HS-5 (cell line): ENCODE measurements at regions not wholly inside any gene's neighbourhood (a gene's known extent, or its start where the extent isn't known, plus 50 kb on each side); places are given as distances from the start of the nearest gene placed in this dataset.

Experiments
- DNase-seq: peaks from one replicate; pipeline ENCODE4 v3.0.0-alpha.2; 2012; ENCODE audit warnings: low read depth

- DNase-seq, result no peak
Measured at GRCh38 chr9:28024676-28025075, 451.4 kb upstream of the C9orf72 start.

GRCh38 chr9:28025186-28025585 is 451.9 kb upstream of the C9orf72 start:
- no peak for DNase-seq

GRCh38 chr9:28031521-28032267 is 458.4 kb upstream of the C9orf72 start:
- DNase-seq, result no peak

GRCh38 chr9:28032268-28032590 is 458.9 kb upstream of the C9orf72 start:
- DNase-seq, result peak; percentile 35

GRCh38 chr9:28034242-28034641 is 461.0 kb upstream of the C9orf72 start:
- no peak for DNase-seq

- DNase-seq, result no peak
Measured at GRCh38 chr9:28037968-28038367, 464.7 kb upstream of the C9orf72 start.

- DNase-seq, result no peak
Measured at GRCh38 chr9:28045051-28045450, 471.8 kb upstream of the C9orf72 start.

GRCh38 chr9:28050046-28050445 is 476.8 kb upstream of the C9orf72 start:
- no peak for DNase-seq

- DNase-seq, result no peak
Measured at GRCh38 chr9:28050941-28051340, 477.7 kb upstream of the C9orf72 start.

GRCh38 chr9:28051559-28052503 is 478.6 kb upstream of the C9orf72 start:
- peak; percentile 65 for DNase-seq

- no peak for DNase-seq
Measured at GRCh38 chr9:28053096-28053777, 480.0 kb upstream of the C9orf72 start.

GRCh38 chr9:28056006-28056405 is 482.7 kb upstream of the C9orf72 start:
- no peak for DNase-seq

- no peak for DNase-seq
Measured at GRCh38 chr9:28056466-28056865, 483.2 kb upstream of the C9orf72 start.

- no peak for DNase-seq
Measured at GRCh38 chr9:28059192-28059591, 485.9 kb upstream of the C9orf72 start.

- DNase-seq, result no peak
Measured at GRCh38 chr9:28064241-28064815, 491.0 kb upstream of the C9orf72 start.

GRCh38 chr9:28073270-28073669 is 500.0 kb upstream of the C9orf72 start:
- peak; percentile 42 for DNase-seq

GRCh38 chr9:28079677-28080076 is 506.4 kb upstream of the C9orf72 start:
- DNase-seq, result no peak

GRCh38 chr9:28082671-28083070 is 509.4 kb upstream of the C9orf72 start:
- no peak for DNase-seq

GRCh38 chr9:28086881-28087280 is 513.6 kb upstream of the C9orf72 start:
- no peak for DNase-seq

- DNase-seq, result no peak
Measured at GRCh38 chr9:28092981-28093936, 520.0 kb upstream of the C9orf72 start.

GRCh38 chr9:28101509-28101908 is 528.2 kb upstream of the C9orf72 start:
- no peak for DNase-seq
